KMS-11 (cell line): ENCODE measurements at regions not wholly inside any gene's neighbourhood (a gene's known extent, or its start where the extent isn't known, plus 50 kb on each side); places are given as distances from the start of the nearest gene placed in this dataset.

Source experiments
- H2AFZ ChIP-seq: fragments of 200-600 bp; sonication (generic); 2 replicates; pipeline ENCODE4 v1.6.1; 2016; ENCODE audit warnings: antibody characterized with exemption, mixed run types, low read depth
- H3K27ac ChIP-seq: fragments of 200-600 bp; sonication (generic); 2 replicates; pipeline ENCODE4 v1.6.1; 2016; ENCODE audit warnings: mild to moderate bottlenecking, mixed run types
- H3K27me3 ChIP-seq: fragments of 200-600 bp; sonication (generic); 2 replicates; pipeline ENCODE4 v1.6.1; 2017; ENCODE audit warnings: mild to moderate bottlenecking, low read depth, mixed run types, moderate library complexity; ENCODE audit not compliant: insufficient read depth
- H3K36me3 ChIP-seq: fragments of 200-600 bp; sonication (generic); 2 replicates; pipeline ENCODE4 v1.6.1; 2017; ENCODE audit warnings: mild to moderate bottlenecking, mixed run types; ENCODE audit not compliant: insufficient read depth
- H3K4me1 ChIP-seq: fragments of 200-600 bp; sonication (generic); 2 replicates; pipeline ENCODE4 v1.6.1; 2016; ENCODE audit warnings: mild to moderate bottlenecking, low read depth, mixed run types; ENCODE audit not compliant: poor library complexity, severe bottlenecking
- H3K4me2 ChIP-seq: fragments of 200-600 bp; sonication (generic); 2 replicates; pipeline ENCODE4 v1.7.0; 2016; ENCODE audit warnings: mild to moderate bottlenecking, mixed run types
- H3K4me3 ChIP-seq: fragments of 200-600 bp; sonication (generic); IDR thresholded peaks from 2 replicates; pipeline ENCODE4 v1.6.1; 2017; ENCODE audit warnings: low read depth, low read length, mixed read lengths; ENCODE audit not compliant: insufficient read depth
- H3K79me2 ChIP-seq: fragments of 200-600 bp; sonication (generic); 2 replicates; pipeline ENCODE4 v1.6.1; 2016; ENCODE audit warnings: low read depth, mixed run types; ENCODE audit not compliant: insufficient read depth
- H3K9ac ChIP-seq: fragments of 200-600 bp; sonication (generic); 2 replicates; pipeline ENCODE4 v1.6.1; 2016; ENCODE audit warnings: mild to moderate bottlenecking, mixed run types
- H4K20me1 ChIP-seq: fragments of 200-600 bp; sonication (generic); 2 replicates; pipeline ENCODE4 v1.6.1; 2016; ENCODE audit warnings: mild to moderate bottlenecking, mixed run types; ENCODE audit not compliant: insufficient read depth
- TF ChIP-seq, protein P1 (sequence below): fragments of 200-600 bp; sonication (generic); conservative IDR thresholded peaks from 2 replicates; pipeline ENCODE4 v1.6.1; 2017; ENCODE audit warnings: low read depth, mild to moderate bottlenecking, antibody characterized with exemption, low read length, moderate library complexity, mixed read lengths

DNA sequence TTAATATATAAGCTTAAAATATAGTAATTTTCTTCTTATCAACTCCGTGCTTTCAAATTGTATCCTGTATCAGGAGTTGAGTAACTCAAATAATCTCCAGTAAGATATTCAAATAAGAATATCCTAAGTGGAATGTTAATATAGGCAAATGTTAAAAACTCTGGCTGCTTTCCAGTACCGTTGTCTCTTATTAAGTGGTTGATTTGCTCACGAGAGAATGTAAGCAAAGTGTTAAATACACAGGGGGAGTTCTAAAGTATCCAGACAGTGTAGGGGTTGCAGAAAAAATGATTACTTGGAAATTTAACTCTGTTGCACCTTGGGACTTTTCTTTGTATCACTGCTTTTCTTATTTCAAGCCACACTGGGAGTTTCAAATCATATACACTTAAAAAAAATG is 478.9 kb upstream of the TBL1XR1 start:
- Histone ChIP-seq H3K36me3 (no peaks in the 10 kb centered on the region), H4K20me1 (no peaks in the 10 kb centered on the region), H3K9ac (no peak overlapping the region), H3K27me3 (no peaks in the 10 kb centered on the region), H3K4me1 (no peaks in the 10 kb centered on the region), H3K4me2 (no peak overlapping the region), H3K79me2 (no peaks in the 10 kb centered on the region), H3K4me3 (no peak overlapping the region), H2AFZ (no peak overlapping the region), H3K27ac (no peak overlapping the region)
- TF ChIP-seq, protein P1, sequence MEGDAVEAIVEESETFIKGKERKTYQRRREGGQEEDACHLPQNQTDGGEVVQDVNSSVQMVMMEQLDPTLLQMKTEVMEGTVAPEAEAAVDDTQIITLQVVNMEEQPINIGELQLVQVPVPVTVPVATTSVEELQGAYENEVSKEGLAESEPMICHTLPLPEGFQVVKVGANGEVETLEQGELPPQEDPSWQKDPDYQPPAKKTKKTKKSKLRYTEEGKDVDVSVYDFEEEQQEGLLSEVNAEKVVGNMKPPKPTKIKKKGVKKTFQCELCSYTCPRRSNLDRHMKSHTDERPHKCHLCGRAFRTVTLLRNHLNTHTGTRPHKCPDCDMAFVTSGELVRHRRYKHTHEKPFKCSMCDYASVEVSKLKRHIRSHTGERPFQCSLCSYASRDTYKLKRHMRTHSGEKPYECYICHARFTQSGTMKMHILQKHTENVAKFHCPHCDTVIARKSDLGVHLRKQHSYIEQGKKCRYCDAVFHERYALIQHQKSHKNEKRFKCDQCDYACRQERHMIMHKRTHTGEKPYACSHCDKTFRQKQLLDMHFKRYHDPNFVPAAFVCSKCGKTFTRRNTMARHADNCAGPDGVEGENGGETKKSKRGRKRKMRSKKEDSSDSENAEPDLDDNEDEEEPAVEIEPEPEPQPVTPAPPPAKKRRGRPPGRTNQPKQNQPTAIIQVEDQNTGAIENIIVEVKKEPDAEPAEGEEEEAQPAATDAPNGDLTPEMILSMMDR = no peak

DNA sequence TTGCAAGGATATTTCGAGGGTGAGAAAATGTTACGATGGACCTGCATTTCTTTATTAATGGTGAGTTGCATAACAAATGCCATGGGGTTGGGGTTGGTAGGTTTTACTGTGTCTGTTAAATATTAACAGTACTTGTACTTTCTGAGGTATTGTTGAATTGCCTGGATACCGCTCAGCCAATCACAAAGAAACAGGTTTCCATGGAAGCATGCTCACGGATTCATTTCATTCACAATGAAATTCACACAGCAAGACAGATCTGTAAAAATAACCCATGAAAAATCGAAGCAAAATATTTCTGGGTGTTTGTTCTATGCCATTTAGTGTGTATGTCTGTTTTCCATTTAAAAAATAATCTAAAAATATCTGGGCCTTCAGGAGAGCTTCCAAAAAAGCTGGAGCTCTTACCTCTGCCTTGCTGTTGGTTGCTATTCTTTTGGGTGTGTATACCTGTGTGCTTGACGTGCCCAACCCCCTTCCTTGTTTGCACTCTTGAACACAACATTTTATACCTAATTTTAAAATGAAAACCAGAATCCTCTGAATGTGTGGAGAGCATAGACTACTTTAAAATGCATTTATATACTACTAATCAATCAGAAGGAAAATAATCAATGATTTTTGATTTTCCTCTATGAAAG is 479.8 kb upstream of the TBL1XR1 start:
- H3K4me2 ChIP-seq = no peak overlapping the region
- no peaks in the 10 kb centered on the region for H3K79me2 ChIP-seq
- no peaks in the 10 kb centered on the region for H3K4me1 ChIP-seq
- TF ChIP-seq, protein P1 = no peak
- no peak overlapping the region for H3K9ac ChIP-seq
- H3K27me3 ChIP-seq = no peaks in the 10 kb centered on the region
- H3K36me3 ChIP-seq = no peaks in the 10 kb centered on the region
- H2AFZ ChIP-seq = no peak overlapping the region
- H3K4me3 ChIP-seq = no peak overlapping the region
- H4K20me1 ChIP-seq = no peaks in the 10 kb centered on the region
- H3K27ac ChIP-seq = no peak overlapping the region

DNA sequence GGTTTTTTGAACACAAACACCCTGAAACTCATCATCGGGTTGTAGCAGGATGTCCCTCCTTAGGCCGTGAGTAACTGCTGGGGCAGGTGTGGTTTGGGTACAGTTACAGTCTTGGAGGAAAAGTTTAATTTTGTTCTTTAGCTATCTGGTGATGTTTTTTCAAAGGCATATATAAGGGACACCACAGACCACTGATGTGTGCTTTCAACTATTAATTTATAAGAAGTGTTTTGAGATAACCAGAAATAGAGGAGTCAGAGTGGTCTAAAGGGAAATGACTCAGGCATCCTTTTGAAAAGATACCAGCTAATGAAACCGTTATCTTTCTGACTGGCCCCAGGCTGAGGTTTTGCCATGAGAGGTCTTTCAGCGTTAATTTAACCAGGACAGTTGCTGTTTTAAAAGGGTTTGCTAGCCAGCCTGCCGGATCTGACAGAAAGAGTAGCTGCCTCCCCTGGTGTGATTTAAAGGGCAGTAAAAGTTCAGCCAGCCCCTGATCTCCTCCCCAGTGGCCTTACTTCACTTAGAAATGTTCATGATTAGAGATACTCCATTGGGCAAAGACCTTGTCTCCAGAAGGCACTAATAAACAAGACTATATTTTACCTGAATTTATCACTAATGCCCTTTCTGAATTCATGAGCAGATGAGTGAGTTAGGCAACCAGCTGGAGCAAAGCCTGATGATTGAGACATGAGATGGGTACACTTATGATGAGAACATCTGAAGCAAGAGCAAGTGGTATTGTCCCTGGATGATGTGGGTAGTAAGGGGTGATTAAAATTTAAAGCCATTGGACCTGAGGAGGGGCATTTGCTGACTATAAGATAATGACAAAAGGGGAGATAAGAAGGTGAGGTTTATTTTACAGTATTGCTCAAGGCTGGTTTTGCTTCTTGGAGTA is 482.5 kb upstream of the TBL1XR1 start:
- H3K36me3 ChIP-seq = no peaks in the 10 kb centered on the region
- no peaks in the 10 kb centered on the region for H4K20me1 ChIP-seq
- no peak overlapping the region for H3K4me2 ChIP-seq
- H3K4me1 ChIP-seq = no peaks in the 10 kb centered on the region
- H3K27ac ChIP-seq = no peak overlapping the region
- TF ChIP-seq, protein P1 = no peak
- no peaks in the 10 kb centered on the region for H3K27me3 ChIP-seq
- no peak overlapping the region for H3K4me3 ChIP-seq
- H3K79me2 ChIP-seq = no peaks in the 10 kb centered on the region
- H3K9ac ChIP-seq = no peak overlapping the region
- H2AFZ ChIP-seq = no peak overlapping the region

DNA sequence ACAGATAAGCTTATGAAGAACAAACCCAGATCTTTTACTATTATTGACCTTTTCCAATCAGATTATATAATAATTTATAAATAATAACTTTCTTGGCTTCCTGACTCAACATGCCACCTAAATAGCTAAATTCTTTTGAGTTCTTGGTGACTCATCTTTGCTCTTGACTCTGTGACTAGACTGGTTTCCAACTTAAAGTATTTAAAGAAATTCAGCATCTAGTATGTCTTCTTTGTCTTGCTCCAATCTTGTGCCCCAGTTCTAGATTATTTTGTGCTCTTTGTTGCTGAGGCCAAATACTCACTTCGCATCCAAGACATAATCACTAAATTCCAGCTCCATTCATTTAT is 483.2 kb upstream of the TBL1XR1 start:
- Histone ChIP-seq H3K4me3 (no peak overlapping the region), H4K20me1 (no peaks in the 10 kb centered on the region), H3K36me3 (no peaks in the 10 kb centered on the region), H3K27me3 (no peaks in the 10 kb centered on the region), H3K27ac (no peak overlapping the region), H3K79me2 (no peaks in the 10 kb centered on the region), H3K4me2 (no peak overlapping the region), H3K9ac (no peak overlapping the region), H3K4me1 (no peaks in the 10 kb centered on the region), H2AFZ (no peak overlapping the region)
- TF ChIP-seq, protein P1 = no peak
